KG1 (cell line): ENCODE measurements at regions not wholly inside any gene's neighbourhood (a gene's known extent, or its start where the extent isn't known, plus 50 kb on each side); places are given as distances from the start of the nearest gene placed in this dataset.

Source experiments
- DNase-seq: peaks from one replicate; lab custom pipeline; 2025; lab: John Stamatoyannopoulos, UW

DNA sequence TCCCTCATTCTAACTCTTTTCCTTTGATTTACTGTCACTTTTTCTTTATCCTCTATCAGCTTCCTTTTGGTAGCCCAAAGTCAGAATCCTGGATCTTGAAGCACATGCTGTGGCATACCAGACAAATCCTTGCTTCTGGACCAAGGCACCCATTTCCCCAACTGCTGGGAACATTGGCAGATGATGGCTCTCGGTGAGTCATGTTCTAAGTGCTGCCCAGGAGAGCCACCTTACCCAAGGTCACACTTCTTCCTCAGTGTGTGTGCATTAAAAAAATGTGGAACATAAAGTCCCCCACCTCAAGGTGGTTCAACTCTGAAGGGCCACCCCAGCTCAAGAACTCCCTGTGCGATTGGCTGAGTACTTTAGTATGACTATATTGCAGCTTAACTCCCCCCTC is 141.4 kb upstream of the PUM3 start:
- DNase-seq, result no peak

- no peak for DNase-seq
Measured at GRCh38 chr9:2984491-2984890, 140.6 kb upstream of the PUM3 start.

GRCh38 chr9:2979957-2980610 is 136.2 kb upstream of the PUM3 start:
- no peak for DNase-seq

DNA sequence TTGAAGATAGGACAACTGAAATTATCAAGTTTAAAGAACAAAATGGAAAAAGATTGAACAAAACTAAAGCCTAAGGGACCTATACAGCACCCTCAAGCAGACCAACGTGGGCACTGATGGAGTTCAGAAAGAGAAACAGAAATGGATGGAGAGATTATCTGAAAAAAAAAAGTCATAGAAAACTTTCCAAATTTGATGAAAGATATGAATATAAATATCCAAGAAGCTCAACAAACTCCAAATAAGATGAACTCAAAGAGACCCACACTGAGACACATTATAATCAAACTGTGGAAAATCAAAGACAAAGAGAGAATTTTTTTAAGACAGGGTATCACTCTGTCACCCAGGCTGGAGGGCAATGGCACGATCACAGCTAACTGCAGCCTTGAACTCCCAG is 128.6 kb upstream of the PUM3 start:
- no peak for DNase-seq

DNA sequence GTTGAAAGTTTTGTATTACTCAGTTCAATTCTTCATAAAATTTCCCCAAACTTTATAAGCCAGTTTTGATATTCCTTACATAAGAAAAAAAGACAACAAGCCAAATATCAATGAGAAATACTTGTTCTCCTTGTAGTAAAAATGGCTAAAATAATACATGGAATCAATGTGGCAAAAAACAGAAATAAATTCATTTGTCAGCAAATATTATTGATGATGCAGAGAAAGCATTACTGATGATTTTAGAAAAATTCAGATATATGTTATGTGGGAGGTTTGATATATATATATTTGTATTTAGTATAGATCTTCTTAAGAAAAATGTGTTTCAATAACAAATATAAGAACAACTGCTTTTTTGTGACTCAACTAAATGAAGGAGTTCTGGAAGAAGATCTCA is 127.0 kb upstream of the PUM3 start:
- no peak for DNase-seq

GRCh38 chr9:2967766-2968165 is 123.9 kb upstream of the PUM3 start:
- no peak for DNase-seq

DNA sequence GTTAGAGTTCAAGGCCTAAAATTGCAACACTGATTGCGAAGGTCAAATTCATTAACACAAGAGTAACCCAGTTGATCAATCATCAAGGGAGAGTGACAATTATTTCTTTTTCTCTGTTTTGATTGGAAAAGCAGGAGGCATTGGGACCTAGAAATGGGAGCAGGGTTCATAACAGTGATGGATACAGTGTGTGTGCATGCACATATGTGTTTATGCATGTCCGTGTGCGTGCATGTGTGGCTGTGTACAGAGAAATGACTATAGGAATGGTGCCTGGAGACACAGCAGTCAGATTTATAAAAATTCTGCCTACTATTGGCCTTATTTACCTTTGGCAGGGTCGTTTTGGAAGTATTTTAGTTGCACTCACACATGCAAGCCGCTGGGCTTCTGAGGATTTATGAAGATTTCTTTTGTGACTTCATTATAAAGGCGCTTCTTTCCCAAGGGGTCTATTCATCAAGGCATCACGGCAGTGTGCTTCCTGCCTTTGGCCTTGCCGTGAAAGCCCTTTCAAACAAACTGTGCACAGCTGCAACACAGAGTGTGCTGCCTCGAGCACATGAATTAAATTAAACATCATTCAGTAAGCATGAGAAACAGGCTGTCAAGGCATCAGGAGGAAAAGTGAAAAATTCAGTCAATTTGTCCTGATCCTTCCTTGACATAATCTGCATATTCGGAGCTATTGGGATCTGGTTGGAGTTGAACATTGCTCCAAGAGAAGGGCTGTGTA is 122.8 kb upstream of the PUM3 start:
- DNase-seq, result no peak

DNA sequence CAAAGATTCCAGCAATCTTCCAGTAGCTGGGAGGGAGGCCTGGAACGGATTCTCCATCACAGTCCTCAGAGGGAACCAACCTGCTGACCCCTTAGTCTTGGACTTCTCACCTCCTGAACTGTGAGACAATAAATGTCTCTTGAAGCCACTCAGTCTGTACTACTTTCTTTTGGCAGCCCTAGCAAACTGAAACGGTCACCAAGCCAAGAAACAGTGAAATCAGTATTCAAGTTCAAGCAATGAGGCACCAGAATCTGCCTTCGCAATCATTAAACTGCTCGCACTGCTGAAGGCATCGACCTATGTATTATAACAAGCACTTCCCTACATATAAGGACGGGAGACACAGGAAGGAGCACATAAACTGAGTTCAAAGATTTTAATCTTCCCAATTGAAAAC is 120.6 kb upstream of the PUM3 start:
- DNase-seq, result no peak

GRCh38 chr9:2963307-2963706 is 119.4 kb upstream of the PUM3 start:
- no peak for DNase-seq

DNA sequence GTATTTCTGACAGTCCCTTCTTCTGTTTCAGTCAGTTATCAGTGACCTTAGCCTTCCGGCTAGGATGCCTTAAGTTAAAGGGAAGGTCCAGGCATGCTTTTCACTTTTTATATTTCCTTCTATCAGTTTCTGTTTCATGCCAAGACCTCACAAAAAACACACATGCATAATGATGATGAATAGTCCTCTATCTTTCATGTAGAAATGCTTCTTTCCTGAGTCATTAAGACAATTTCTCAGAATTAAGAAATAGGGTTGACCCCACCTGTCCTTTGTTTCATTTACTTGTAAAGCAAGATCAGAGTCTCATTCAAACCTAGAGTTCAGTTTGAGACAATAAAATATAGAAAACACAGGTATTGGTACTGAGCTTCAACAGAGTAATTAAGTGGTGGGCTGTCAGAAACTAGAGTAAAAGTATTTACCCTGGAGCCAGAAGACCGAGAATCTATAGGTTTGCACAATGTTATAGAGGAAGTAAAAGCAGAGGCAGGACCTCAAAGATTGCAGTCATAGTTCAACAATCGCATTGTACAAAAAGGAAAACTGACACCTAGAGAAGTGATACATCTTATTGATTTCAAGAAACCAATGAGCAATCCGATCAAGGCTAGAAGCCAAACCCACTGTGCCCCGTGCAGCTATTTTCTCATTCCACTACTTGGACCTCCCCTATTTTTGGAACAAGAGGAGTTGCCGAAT is 118.7 kb upstream of the PUM3 start:
- no peak for DNase-seq

GRCh38 chr9:2958219-2958618 is 114.3 kb upstream of the PUM3 start:
- DNase-seq, result no peak

DNA sequence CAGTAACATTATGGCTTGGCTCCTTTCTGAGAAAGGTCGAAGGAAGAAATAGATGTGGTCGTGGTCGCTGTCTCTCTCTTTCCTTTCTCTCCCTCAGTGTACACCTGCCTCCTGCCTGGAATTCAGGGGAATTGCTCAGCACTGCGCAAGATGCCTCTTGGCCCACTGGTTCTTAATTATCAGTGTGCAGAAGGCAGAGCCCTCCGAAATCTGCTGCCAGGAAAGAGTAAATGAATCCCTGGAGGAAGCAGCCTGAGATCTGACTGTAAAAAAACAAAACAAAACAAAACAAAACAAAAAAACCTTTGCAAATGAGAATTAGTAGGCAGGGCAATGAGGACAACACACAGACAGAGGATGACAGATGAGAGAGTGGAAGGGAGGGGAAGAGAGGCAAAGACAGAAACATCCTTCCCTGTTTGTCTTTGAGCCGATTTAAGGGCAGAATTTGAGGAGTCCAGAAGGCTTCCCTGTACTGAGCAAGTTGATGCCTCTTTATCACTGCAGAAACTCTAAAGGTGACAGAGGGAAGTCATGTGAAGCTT is 113.8 kb upstream of the PUM3 start:
- no peak for DNase-seq

GRCh38 chr9:2955575-2955974 is 111.7 kb upstream of the PUM3 start:
- no peak for DNase-seq

DNA sequence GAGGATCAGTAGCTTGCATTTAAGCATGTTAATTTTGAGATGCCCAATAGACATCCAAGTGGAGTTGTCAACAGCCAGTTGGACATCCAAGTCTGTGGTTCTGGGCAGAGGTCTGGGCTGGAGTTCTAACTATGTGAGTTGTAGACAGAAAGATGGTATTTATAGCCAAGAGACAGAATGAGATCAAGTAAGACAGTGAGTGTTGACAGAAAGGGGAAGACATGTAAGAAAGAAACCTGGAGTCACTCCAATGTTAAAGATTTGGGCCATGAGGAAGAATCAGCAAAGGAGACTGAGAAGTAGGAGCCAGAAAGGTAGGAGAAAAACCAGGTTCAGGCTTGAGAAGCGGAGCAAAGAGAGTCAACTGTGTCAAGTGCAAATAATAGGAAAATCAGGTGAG is 95.5 kb upstream of the PUM3 start:
- no peak for DNase-seq

DNA sequence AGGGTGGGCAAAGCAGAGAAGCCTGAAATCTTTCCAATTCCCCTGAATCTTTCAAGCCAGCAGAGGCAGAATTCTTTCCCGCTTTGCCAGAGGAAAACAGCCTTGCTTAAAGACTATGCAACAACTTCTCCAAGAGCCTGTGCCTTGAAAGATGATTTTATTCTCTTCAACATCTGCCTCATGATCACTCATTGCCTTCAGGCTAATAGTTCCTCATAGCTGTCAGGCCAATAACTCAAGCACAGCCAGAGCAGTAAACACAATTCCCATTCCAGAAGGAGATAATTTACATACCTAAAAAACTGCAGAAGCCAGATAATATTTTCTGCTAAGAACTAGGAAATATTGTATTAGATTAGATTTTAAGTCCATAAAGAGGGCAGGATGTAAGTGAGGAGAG is 92.3 kb upstream of the PUM3 start:
- DNase-seq, result no peak

DNA sequence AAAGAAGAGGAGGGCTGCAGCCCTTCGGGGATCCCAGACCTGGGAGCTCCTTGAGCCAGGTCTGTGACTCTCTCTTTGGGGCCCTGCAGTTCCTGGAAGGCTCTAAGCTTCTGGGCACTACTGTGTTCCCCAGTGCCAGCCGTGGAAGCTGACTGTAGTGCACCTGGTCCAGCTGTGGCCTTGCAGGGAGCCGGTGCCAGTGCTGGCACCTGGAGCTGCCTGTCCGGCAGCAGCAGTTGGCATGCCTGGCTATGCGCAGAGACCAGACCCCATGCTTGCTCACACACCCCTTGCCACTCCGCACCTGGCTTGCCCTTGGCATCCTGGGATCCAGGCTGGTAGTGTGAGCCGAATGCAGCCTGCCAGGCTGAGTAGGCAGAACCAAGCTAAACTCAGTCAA is 91.0 kb upstream of the PUM3 start:
- DNase-seq, result no peak

GRCh38 chr9:2934241-2934650 is 90.4 kb upstream of the PUM3 start:
- no peak for DNase-seq

DNA sequence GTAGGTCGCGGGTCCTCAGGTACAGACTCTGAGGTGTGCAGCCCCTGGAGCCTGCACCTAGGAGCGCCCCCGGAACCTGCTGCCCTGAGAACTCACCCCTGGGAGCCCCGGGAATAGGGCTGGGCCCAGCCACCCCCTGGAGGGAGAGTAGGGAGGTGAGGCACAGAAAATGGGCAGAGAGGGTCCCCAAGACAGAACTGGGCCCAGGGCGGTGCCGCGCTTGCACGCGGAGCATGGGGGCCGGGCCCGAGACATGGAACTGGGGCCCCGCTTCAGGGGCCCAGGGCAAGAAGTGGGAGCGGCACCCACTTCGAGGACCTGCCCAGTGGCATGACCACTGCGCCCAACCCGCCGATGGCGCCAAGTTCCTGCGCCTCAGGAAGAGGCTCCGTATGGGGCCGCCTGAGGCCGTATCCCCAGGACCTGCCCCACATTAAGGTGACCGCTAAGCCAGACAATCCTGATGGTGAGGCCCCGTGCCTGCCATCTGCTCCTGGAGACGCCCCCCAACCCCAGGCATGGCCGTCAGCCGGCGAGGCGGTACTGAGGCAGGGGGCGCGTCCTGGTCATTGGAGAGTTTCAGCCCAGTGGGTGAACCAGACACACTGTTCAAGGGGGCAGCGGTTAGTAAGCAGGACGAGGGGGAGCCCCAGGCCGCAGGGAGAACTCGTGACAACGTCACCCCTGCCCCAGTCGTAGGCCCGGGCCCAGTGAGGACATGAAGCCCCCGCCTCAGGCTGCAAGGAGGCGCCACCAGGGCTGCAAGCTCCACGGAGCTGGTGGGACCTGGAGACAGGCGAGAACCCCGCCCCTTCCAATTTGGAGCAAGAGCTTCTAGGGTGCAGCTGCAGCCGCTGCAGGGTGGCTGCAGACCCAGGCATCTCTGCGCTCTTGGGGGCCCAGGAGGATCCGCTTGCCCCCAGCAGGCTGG is 89.5 kb upstream of the PUM3 start:
- no peak for DNase-seq

DNA sequence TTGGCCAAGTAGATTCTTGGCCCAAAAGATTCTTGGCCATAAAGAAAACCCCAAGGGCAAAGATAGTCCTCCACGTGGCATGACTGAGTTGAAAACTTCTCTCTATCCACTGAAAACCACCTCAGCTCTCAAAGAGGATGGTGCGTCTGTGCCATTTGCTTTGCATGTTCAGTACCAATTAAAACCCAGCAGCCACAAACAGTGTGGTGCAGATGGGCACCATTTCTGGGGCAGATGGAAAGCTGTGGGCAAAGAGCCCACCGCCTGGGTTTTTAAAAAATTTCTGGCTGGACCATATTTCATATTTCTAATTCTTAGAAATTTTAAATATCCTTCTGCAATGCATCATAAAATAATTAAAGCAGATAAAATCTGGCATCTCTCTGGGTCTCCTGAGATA is 84.5 kb upstream of the PUM3 start:
- no peak for DNase-seq

DNA sequence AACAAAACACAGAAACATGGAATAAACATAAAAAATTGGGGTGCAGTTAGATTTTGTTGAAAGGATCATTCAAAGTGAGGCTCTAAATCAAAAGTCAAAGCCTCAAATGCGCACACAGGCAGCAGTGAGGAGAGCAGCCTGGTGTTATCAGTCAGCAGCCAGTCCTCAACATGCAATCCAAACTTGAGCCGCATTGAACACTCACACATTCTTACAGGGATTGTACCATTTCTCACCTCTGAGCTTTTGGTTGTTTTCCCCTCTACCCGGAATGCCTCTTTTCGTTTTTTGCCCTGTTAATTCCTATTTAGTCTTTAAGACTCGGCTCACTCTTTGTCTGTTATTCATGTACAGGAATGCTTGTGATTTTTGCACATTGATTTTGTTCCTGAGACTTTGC is 81.1 kb upstream of the PUM3 start:
- DNase-seq, result no peak

DNA sequence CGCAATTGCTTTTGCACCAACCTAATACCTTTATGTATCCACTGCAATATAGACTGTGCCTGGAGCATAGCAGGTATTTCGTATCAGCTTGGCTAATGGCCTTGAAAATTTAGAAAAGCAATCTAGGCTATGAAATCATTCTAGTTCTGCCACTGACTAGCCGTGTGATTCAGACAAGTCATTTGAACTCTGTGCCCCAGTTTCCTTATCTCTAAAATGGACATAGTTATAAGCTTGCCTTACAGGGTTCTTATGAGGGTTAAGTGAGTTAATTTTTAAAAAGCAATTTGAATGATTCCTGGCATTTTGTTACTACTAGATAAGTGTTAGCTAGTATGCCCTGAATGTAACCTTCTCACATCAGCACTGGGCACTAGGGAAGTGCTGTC is 80.5 kb upstream of the PUM3 start:
- no peak for DNase-seq

GRCh38 chr9:2923766-2924379 is 80.0 kb upstream of the PUM3 start:
- DNase-seq, result no peak
